Common myeloid progenitor, CD34-positive (primary cell): ENCODE measurements at regions not wholly inside any gene's neighbourhood (a gene's known extent, or its start where the extent isn't known, plus 50 kb on each side); places are given as distances from the start of the nearest gene placed in this dataset.

ENCODE experiments used
- CTCF ChIA-PET: fragments of 350-600 bp; sonication (Branson Sonifier 250); formaldehyde crosslinking; loops from one replicate; lab custom pipeline; 2021; ENCODE audit warnings: antibody characterized with exemption; lab: Charles Lee
- POLR2A ChIA-PET: fragments of 350-600 bp; sonication (Branson Sonifier 250); formaldehyde crosslinking; loops from one replicate; lab custom pipeline; 2021; ENCODE audit warnings: antibody characterized with exemption; lab: Charles Lee
- DNase-seq, 3 donors: peaks; one replicate each; pipeline versions ENCODE4 v3.0.0 to v3.0.0-alpha.2; 2013
- H3K27ac ChIP-seq, 2 experiments: 1 replicate in 1 of 2; 2 replicates in 1 of 2; pipeline ENCODE4 v1.7.0; 2013; ENCODE audit warnings: inconsistent platforms in 2 of 2, low read length in 2 of 2, mild to moderate bottlenecking in 2 of 2, low read depth in 1 of 2, moderate library complexity in 1 of 2; ENCODE audit not compliant: severe bottlenecking in 2 of 2, insufficient read depth in 1 of 2, poor library complexity in 1 of 2
- H3K27me3 ChIP-seq, 5 experiments: replicated peaks in 2 of 5; 1 replicate in 3 of 5; 2 replicates in 2 of 5; pipeline versions ENCODE4 v1.6.1 to v1.7.0; 2013; ENCODE audit warnings: low read length in 4 of 5, mild to moderate bottlenecking in 2 of 5, moderate library complexity in 2 of 5, inconsistent platforms in 1 of 5; ENCODE audit not compliant: insufficient read depth in 5 of 5, control insufficient read depth in 4 of 5
- H3K36me3 ChIP-seq, 4 experiments: 1 replicate in 2 of 4; 2 replicates in 2 of 4; pipeline versions ENCODE4 v1.6.1 to v1.7.0; 2013; ENCODE audit warnings: low read length in 3 of 4, control low read depth in 1 of 4, mild to moderate bottlenecking in 1 of 4; ENCODE audit not compliant: control insufficient read depth in 4 of 4, insufficient read depth in 4 of 4
- H3K4me1 ChIP-seq, 4 experiments: 1 replicate in 3 of 4; 2 replicates in 1 of 4; pipeline versions ENCODE4 v1.6.1 to v1.7.1; 2013; ENCODE audit warnings: low read length in 3 of 4, mild to moderate bottlenecking in 3 of 4, control low read depth in 1 of 4, inconsistent platforms in 1 of 4, moderate library complexity in 1 of 4; ENCODE audit not compliant: control insufficient read depth in 4 of 4, insufficient read depth in 4 of 4; ENCODE audit errors: control extremely low read depth in 1 of 4
- H3K4me3 ChIP-seq, 7 experiments: 1 replicate in 4 of 7; 2 replicates in 3 of 7; pipeline versions ENCODE4 v1.5.1 to v1.7.0; 2013; ENCODE audit warnings: mild to moderate bottlenecking in 7 of 7, low read length in 6 of 7, moderate library complexity in 6 of 7, inconsistent platforms in 2 of 7, low read depth in 2 of 7, control low read depth in 1 of 7; ENCODE audit not compliant: insufficient read depth in 4 of 7, control insufficient read depth in 1 of 7; ENCODE audit errors: extremely low read depth in 1 of 7
- H3K9me3 ChIP-seq, 5 experiments: 1 replicate in 4 of 5; 2 replicates in 1 of 5; pipeline versions ENCODE4 v1.6.1 to v1.7.1; 2013; ENCODE audit warnings: low read length in 4 of 5, mild to moderate bottlenecking in 2 of 5, inconsistent platforms in 1 of 5, low read depth in 1 of 5, moderate library complexity in 1 of 5; ENCODE audit not compliant: control insufficient read depth in 4 of 5, insufficient read depth in 2 of 5; ENCODE audit errors: control extremely low read depth in 1 of 5
- WGBS: methylation state at CpG from one replicate; pipeline ENCODE4 v1.1.5; 2013; ENCODE audit not compliant: insufficient coverage; 5-methylcytosine and 5-hydroxymethylcytosine counted together

DNA sequence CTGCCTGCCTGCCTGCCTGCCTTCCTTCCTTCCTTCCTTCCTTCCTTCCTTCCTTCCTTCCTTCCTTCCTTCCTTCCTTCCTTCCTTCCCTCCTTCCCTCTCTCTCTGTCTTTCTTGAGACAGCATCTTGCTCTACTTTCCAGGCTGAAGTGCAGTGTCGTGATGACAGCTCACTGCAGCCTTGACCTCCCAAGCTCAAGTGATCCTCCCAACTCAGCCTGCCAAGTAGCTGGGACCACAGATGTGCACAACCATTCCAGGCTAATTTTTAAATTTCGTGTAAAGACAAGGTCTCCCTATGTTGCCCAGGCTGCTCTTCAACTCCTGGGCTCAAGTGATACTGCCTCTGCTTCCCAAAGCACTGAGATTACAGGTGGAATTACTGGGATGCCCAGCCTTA is 328.2 kb upstream of the SORL1-AS1 start:
- peaks cover 0 to 2% (median 0%) of the 10 kb centered on the region in 5 experiments for H3K9me3 ChIP-seq
- H3K4me1 ChIP-seq, result no peaks in the 10 kb centered on the region
- no peak for DNase-seq
- H3K36me3 ChIP-seq, result no peaks in the 10 kb centered on the region
- ChIA-PET POLR2A (no interaction called here), CTCF (interaction anchor here (0.7 kb wide), 1 partner anchor 21 kb away, joined by 3 read pairs; no protein-coding TSS in a partner anchor)
- no peaks in the 10 kb centered on the region for H3K27me3 ChIP-seq
- no peak overlapping the region for H3K4me3 ChIP-seq
- H3K27ac ChIP-seq, result no peak overlapping the region
- 100% methylated on average over 2 of the region's 2 CpGs for WGBS

DNA sequence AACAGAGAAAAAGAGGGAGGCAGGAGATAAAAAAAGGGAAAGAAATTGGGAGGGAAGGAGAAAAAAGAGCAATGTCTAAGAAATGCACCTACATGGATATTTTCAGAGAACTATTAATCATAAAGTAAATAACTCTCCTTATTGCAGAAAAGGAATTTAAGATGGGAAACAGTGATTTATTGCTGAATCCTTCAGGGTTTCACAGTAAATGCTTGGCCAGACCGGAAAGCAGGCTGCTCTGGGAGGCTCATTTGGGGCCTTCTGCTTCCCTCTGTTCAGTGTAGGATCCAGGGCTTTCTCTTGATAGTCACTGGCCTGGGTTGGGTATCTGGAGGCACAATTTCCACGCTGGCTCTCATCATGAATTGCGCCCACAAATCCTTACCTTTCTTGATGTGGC is 324.3 kb upstream of the SORL1-AS1 start:
- peaks cover 0 to 1% (median 0%) of the 10 kb centered on the region in 5 experiments for H3K9me3 ChIP-seq
- H3K27ac ChIP-seq, result no peak overlapping the region
- no peak overlapping the region for H3K4me3 ChIP-seq
- DNase-seq, result no peak
- ChIA-PET CTCF (no interaction called here), POLR2A (no interaction called here)
- no peaks in the 10 kb centered on the region for H3K36me3 ChIP-seq
- 100% methylated on average over 3 of the region's 3 CpGs for WGBS
- no peaks in the 10 kb centered on the region for H3K27me3 ChIP-seq
- H3K4me1 ChIP-seq, result no peaks in the 10 kb centered on the region

DNA sequence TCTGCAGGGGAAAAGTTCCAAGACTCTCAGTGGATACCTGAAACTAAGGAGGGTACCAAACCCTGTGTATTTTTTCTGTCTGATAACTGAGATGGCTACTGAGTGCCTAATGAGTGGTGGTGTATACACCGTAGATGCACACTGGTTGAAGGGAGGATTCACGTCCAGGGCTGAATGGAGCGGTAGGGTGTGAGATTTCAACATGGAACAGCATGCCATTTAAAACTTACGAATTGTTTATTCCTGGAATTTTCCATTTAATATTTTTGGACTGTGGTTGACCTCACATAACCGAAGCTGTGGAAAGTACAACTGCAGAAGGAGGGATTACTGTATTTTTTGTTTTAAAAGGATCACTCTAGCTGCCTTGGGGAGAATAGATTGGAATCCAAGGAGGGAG is 322.5 kb upstream of the SORL1-AS1 start:
- WGBS, result 73% methylated on average over 5 of the region's 5 CpGs
- POLR2A ChIA-PET, result interaction anchor here (0.8 kb wide), 1 partner anchor 14 kb away, joined by 3 read pairs; no protein-coding TSS in a partner anchor
- CTCF ChIA-PET, result interaction anchor here (0.9 kb wide), 1 partner anchor 120 kb away, joined by 3 read pairs; no protein-coding TSS in a partner anchor

DNA sequence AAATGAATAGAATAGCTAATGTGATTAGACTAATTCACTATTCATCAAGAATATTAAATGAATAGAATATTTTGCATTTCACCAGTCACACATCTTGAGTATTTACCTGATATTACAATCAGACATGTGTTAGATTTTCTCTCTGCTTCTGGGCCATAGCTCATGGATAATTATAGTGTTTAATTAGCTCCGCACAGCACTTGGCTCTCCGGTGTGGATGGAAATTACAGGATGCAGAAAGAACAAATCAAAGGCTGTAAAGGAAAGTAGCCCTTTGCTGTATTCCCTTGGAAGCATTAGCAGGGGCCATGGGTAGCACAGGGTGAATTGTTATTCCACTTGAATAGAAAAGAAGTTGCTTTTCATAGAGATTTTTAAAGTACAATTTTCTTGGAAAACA is 320.3 kb upstream of the SORL1-AS1 start:
- ChIA-PET POLR2A (interaction anchor here (0.5 kb wide), 1 partner anchor 10 kb away, joined by 3 read pairs; no protein-coding TSS in a partner anchor), CTCF (interaction anchor here (0.9 kb wide), 1 partner anchor 63 kb away, joined by 3 read pairs; no protein-coding TSS in a partner anchor)
- H3K9me3 ChIP-seq, result peaks cover 0 to 1% (median 0%) of the 10 kb centered on the region in 5 experiments
- H3K27me3 ChIP-seq, result peaks cover 0 to 1% (median 0%) of the 10 kb centered on the region in 5 experiments
- WGBS, result 100% methylated on average over 1 of the region's 2 CpGs
- H3K4me3 ChIP-seq, result no peak overlapping the region
- no peaks in the 10 kb centered on the region for H3K36me3 ChIP-seq
- DNase-seq, result no peak
- H3K27ac ChIP-seq, result no peak overlapping the region
- no peaks in the 10 kb centered on the region for H3K4me1 ChIP-seq

More for the DNA sequence above, 322.5 kb upstream of the SORL1-AS1 start:
- Histone ChIP-seq H3K36me3 (no peaks in the 10 kb centered on the region), H3K4me3 (no peak overlapping the region), H3K27ac (no peak overlapping the region), H3K27me3 (peaks cover 0 to 1% (median 0%) of the 10 kb centered on the region in 5 experiments), H3K4me1 (no peaks in the 10 kb centered on the region), H3K9me3 (peaks cover 0 to 1% (median 0%) of the 10 kb centered on the region in 5 experiments)
- no peak for DNase-seq

DNA sequence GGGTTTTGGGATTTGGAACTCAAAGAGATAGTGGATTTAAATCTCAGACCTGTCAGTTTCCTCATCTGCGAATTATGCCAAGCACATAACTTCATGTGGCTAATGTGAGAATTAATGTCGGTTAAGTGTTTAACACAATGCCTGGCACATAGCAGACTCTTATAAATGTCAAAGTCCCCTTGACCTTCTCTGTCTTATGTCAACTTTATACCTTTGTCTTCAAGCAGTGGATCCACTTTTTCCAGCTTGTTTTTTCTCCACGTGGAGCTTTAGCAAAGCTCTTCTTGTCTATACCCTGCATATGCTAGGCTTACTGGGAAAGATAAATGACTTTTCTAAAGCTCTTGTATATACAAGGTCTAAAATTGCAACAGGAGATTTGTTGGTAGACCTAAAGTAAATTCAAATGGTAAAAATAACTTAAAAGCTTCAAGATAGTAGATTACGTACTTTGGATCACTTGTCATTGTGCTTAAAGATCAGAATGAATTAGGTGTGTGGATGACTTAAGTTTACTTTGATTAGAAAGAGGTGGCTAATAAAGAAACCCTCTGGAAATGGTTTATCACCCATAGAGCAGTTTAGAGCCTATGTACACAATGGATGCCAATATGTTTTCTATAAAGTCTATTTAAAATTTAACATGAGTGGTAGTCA is 318.3 kb upstream of the SORL1-AS1 start:
- no peak for DNase-seq
- Histone ChIP-seq H3K27me3 (peaks cover 0 to 1% (median 0%) of the 10 kb centered on the region in 5 experiments), H3K4me3 (no peak overlapping the region), H3K36me3 (no peaks in the 10 kb centered on the region), H3K27ac (no peak overlapping the region), H3K4me1 (peaks cover 5 to 14% (median 7%) of the 10 kb centered on the region in 4 experiments), H3K9me3 (peaks cover 0 to 1% (median 0%) of the 10 kb centered on the region in 5 experiments)
- WGBS, result 100% methylated on average over 4 of the region's 4 CpGs
- CTCF ChIA-PET, result interaction anchor here (0.6 to 1.1 kb wide), 2 partner anchors 9 to 620 kb away, joined by 3 to 4 read pairs; no protein-coding TSS in a partner anchor
- POLR2A ChIA-PET, result no interaction called here

DNA sequence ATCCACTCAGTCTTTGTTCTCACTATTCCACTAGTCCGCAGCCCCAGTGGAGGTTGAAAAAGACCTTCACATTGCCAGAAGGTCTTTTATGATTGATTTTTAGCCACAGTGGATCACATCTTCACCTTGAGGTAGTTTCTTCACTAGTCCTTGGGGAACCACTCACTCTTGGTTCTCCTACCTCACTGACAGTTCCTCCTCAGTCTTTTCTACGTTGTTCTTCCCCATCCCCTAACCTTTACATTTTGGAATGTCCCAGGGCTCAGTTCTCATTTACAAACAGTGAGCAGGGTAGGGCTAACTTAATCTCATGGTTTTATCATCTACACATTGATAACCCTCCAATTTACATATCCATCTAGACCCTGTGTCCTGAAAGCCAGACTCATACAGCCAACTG is 316.4 kb upstream of the SORL1-AS1 start:
- H3K27me3 ChIP-seq, result peaks cover 0 to 1% (median 0%) of the 10 kb centered on the region in 5 experiments
- no peak overlapping the region for H3K27ac ChIP-seq
- CTCF ChIA-PET, result no interaction called here
- DNase-seq, result no peak
- peaks cover 5 to 14% (median 7%) of the 10 kb centered on the region in 4 experiments for H3K4me1 ChIP-seq
- H3K36me3 ChIP-seq, result no peaks in the 10 kb centered on the region
- 100% methylated on average over 2 of the region's 2 CpGs for WGBS
- POLR2A ChIA-PET, result no interaction called here
- H3K9me3 ChIP-seq, result no peaks in the 10 kb centered on the region
- H3K4me3 ChIP-seq, result no peak overlapping the region

DNA sequence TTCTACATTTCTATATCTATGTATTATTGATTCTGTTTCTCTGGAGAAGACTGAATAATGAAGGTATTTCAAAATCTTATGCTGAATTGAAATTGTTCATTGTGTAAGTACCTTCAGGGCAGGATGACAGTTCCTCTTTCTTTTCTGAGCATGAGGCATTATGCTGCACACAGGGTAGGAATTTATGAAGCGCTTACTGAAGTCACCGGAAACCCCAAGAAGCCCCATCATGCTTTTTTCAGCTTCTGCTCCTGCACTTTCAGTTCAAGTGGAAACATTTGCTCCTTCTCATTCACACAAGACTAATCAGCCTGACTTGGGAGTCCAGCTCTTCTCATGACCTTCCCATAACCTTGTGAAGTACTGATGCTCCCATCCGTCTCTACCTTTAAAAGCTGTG is 314.7 kb upstream of the SORL1-AS1 start:
- ChIA-PET CTCF (no interaction called here), POLR2A (no interaction called here)
- H3K9me3 ChIP-seq, result no peaks in the 10 kb centered on the region
- 38% methylated on average over 3 of the region's 3 CpGs for WGBS
- H3K4me3 ChIP-seq, result no peak overlapping the region
- peaks cover 5 to 14% (median 8%) of the 10 kb centered on the region in 4 experiments for H3K4me1 ChIP-seq
- no peaks in the 10 kb centered on the region for H3K36me3 ChIP-seq
- H3K27me3 ChIP-seq, result peaks cover 0 to 1% (median 0%) of the 10 kb centered on the region in 5 experiments
- peak; percentile 36 to 79 (median 74) for DNase-seq
- no peak overlapping the region for H3K27ac ChIP-seq
